ENCODE measurements at regions not wholly inside any gene's neighbourhood (a gene's known extent, or its start where the extent isn't known, plus 50 kb on each side); places are given as distances from the start of the nearest gene placed in this dataset.

DNA sequence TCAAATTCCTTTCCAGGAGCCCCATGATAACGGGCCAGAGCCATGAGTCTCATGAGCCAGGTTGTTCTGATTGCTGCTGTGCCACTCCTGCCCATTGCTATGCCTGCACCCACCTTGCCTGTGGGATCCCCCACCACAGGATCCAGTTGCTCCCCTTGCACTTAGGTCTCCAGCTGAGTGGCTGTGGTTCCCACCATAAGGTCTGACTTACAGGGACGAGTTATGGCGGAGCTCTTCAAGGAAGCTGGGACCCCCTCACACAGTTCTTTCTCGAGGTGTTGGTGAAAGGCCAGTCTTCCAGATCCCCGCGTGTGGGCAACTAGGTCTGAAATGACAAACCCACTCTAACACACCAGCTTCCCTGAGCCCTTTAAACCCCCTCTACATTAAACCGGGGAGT lies 111.9 kb upstream of the C14orf180 start:
- TF ChIP-seq, protein P1, sequence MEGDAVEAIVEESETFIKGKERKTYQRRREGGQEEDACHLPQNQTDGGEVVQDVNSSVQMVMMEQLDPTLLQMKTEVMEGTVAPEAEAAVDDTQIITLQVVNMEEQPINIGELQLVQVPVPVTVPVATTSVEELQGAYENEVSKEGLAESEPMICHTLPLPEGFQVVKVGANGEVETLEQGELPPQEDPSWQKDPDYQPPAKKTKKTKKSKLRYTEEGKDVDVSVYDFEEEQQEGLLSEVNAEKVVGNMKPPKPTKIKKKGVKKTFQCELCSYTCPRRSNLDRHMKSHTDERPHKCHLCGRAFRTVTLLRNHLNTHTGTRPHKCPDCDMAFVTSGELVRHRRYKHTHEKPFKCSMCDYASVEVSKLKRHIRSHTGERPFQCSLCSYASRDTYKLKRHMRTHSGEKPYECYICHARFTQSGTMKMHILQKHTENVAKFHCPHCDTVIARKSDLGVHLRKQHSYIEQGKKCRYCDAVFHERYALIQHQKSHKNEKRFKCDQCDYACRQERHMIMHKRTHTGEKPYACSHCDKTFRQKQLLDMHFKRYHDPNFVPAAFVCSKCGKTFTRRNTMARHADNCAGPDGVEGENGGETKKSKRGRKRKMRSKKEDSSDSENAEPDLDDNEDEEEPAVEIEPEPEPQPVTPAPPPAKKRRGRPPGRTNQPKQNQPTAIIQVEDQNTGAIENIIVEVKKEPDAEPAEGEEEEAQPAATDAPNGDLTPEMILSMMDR (IDR thresholded peaks at IDR 0.05; ENCODE audit: poor library complexity), result no peak
- TF ChIP-seq EZH2 (IDR thresholded peaks at IDR 0.05; ENCODE audit: borderline replicate concordance), result no peak
- no peak for TF ChIP-seq EZH2phosphoT487 (IDR thresholded peaks at IDR 0.05; ENCODE audit: low read depth, severe bottlenecking, unreplicated experiment)
